BJ (cell line): ENCODE measurements at regions not wholly inside any gene's neighbourhood (a gene's known extent, or its start where the extent isn't known, plus 50 kb on each side); places are given as distances from the start of the nearest gene placed in this dataset.

Source experiments
- CTCF ChIA-PET: fragments of 350-600 bp; formaldehyde crosslinking; extraction: SDS; loops from one replicate; lab custom pipeline; 2021; ENCODE audit warnings: antibody characterized with exemption, inconsistent platforms; lab: Yijun Ruan, JAX
- POLR2A ChIA-PET: fragments of 300-600 bp; sonication (Branson Sonifier 250); formaldehyde crosslinking; extraction: SDS; loops from one replicate; lab custom pipeline; 2021; ENCODE audit warnings: antibody characterized with exemption; lab: Charles Lee
- DNase-seq: peaks from one replicate; pipeline ENCODE4 v3.0.0-alpha.2; 2011; ENCODE audit warnings: low read depth
- H3K27me3 ChIP-seq: 2 replicates; pipeline ENCODE4 v1.6.0; 2011; ENCODE audit warnings: low read length; ENCODE audit not compliant: control insufficient read depth, insufficient read depth
- H3K36me3 ChIP-seq: 2 replicates; pipeline ENCODE4 v1.5.1; 2011; ENCODE audit warnings: low read length; ENCODE audit not compliant: control insufficient read depth, insufficient read depth
- H3K4me3 ChIP-seq: 2 replicates; pipeline ENCODE4 v1.5.1; 2011; ENCODE audit warnings: low read depth, mild to moderate bottlenecking, control low read depth, low read length
- CTCF ChIP-seq: IDR thresholded peaks from 2 replicates; pipeline ENCODE4 v1.5.1; 2011; ENCODE audit warnings: low read depth, mild to moderate bottlenecking, control low read depth, inconsistent platforms, low read length, moderate library complexity; ENCODE audit not compliant: insufficient read depth

DNA sequence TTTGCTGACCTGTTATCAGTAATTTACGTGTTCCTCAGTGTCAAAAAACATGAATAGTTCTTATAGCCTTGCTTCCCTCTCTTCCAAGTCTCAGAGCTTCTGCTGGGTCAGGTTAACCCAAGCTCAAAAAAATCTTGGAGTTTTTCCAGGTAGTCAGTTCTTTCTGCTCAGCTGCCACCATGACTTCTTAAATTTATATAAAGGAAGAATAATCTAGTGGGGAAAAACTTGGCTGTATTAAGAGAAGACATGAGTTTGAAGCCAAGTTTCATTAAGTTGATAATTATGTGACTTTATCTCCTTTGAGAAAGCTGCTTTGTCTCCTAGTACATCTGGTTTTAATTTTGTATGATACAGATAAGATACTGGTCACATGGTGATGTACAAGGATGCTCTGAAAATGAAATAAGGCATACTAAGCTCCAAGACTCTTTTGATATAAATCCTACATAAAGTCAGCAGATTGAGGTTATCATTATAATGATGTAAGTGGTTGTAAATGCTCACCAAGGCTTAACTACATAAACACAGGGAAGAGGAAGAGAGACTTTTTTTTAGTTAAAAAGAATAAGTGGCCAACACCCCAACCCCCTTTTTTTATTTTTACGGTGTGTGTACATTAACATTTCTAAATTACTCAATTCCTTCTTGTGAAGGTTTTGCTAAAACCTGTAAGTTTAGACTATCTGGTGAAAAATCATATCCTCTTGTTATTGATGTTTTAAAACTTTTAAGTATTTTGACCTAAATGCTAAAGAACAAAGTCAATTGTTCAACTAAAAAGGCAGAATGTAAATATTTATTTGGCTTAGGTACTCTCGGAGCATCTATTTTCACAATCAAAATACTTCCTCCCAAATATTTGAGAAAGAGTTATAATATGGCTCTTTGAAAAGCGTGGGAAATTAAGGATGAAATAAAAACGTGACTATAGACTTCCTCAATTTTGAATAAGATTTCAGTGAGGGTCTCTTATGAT is 84.1 kb upstream of the SLC38A2 start:
- TF ChIP-seq CTCF: no peak
- ChIA-PET POLR2A (no interaction called here), CTCF (interaction anchor here (1.3 kb wide), 1 partner anchor 204 kb away, joined by 3 read pairs; no protein-coding TSS in a partner anchor)
- no peak for DNase-seq
- H3K4me3 ChIP-seq: no peak overlapping the region
- H3K27me3 ChIP-seq: no peaks in the 10 kb centered on the region
- no peaks in the 10 kb centered on the region for H3K36me3 ChIP-seq

- H3K36me3 ChIP-seq: no peaks in the 10 kb centered on the region
- ChIA-PET POLR2A (no interaction called here), CTCF (interaction anchor here (1.3 kb wide), 1 partner anchor 205 kb away, joined by 3 read pairs; no protein-coding TSS in a partner anchor)
- DNase-seq: no peak
- no peaks in the 10 kb centered on the region for H3K27me3 ChIP-seq
- no peak overlapping the region for H3K4me3 ChIP-seq
- no peak for TF ChIP-seq CTCF
Observed at GRCh38 chr12:46455648-46456352, 83.2 kb upstream of the SLC38A2 start.

DNA sequence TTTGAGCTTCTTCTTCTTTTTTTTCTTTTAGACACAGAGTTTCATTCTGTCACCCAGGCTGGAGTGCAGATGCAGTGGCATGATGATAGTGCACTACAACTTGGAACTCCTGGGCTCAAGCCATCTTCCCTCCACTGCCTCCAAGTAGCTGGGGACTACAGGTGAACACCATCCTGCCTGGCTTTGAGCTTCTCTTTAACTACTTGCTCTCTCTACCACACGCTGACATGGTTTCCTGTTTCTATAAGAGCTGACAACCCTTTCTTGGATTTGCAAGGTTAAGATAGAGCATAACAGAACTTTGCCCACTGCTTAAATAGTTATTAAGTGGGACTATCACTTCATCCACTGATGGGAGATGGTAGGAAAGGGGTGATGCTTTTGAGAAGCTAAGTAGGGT is 82.4 kb upstream of the SLC38A2 start:
- Histone ChIP-seq H3K27me3 (no peaks in the 10 kb centered on the region), H3K4me3 (no peak overlapping the region), H3K36me3 (no peaks in the 10 kb centered on the region)
- ChIA-PET CTCF (no interaction called here), POLR2A (no interaction called here)
- no peak for TF ChIP-seq CTCF
- no peak for DNase-seq

GRCh38 chr12:46453428-46453827 is 80.9 kb upstream of the SLC38A2 start:
- H3K4me3 ChIP-seq: no peak overlapping the region
- no peak for TF ChIP-seq CTCF
- no peaks in the 10 kb centered on the region for H3K27me3 ChIP-seq
- H3K36me3 ChIP-seq: no peaks in the 10 kb centered on the region
- ChIA-PET CTCF (no interaction called here), POLR2A (no interaction called here)
- DNase-seq: no peak

DNA sequence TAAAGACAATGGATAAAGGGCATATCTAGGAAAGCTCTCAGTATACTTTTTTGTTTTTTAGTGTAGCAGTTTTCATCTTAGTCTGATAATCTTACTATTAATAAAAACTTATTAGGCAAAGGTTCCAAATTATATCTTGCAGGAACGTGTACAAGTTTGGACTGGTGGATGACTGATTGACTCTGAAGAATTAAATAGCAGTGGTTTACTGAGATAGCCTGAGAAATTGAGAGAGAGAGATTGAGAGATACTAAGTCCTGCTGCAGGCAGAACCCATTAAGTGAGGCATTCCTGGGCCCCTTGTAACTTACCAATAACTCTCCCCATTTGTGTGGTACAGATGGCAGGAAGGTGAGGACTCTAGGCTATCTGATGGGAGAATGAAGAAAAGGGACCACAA is 80.2 kb upstream of the SLC38A2 start:
- no peak for TF ChIP-seq CTCF
- CTCF ChIA-PET: no interaction called here
- POLR2A ChIA-PET: no interaction called here
- no peaks in the 10 kb centered on the region for H3K36me3 ChIP-seq
- no peak overlapping the region for H3K4me3 ChIP-seq
- DNase-seq: no peak
- no peaks in the 10 kb centered on the region for H3K27me3 ChIP-seq
